GM21360 (cell line): ENCODE measurements at regions not wholly inside any gene's neighbourhood (a gene's known extent, or its start where the extent isn't known, plus 50 kb on each side); places are given as distances from the start of the nearest gene placed in this dataset.
A peak's percentile ranks its signal among the peaks of the same experiment; 100 is the strongest.

ENCODE experiments used
- ATAC-seq: cut with Tn5 transposase; IDR thresholded peaks from one replicate; pipeline ENCODE4 v1.9.1; 2021; ENCODE audit warnings: mild to moderate bottlenecking, moderate library complexity; ENCODE audit not compliant: unreplicated experiment

- ATAC-seq = no peak
Measured at GRCh38 chr2:158049129-158049855, 52.4 kb upstream of the UPP2 start.

GRCh38 chr2:158048327-158048726 is 53.3 kb upstream of the UPP2 start:
- ATAC-seq = no peak

GRCh38 chr2:158047156-158047611 is 54.5 kb upstream of the UPP2 start:
- ATAC-seq = no peak

- no peak for ATAC-seq
Measured at GRCh38 chr2:158046121-158046880, 55.4 kb upstream of the UPP2 start.

- ATAC-seq = no peak
Measured at GRCh38 chr2:158045362-158045761, 56.3 kb upstream of the UPP2 start.

GRCh38 chr2:158043181-158043948 is 58.3 kb upstream of the UPP2 start:
- ATAC-seq = no peak

GRCh38 chr2:158042666-158043065 is 59.0 kb upstream of the UPP2 start:
- no peak for ATAC-seq

- no peak for ATAC-seq
Measured at GRCh38 chr2:158042245-158042644, 59.4 kb upstream of the UPP2 start.

GRCh38 chr2:158041400-158041799 is 60.3 kb upstream of the UPP2 start:
- no peak for ATAC-seq

GRCh38 chr2:158038901-158039300 is 62.8 kb upstream of the UPP2 start:
- no peak for ATAC-seq

GRCh38 chr2:158034198-158034866 is 67.3 kb upstream of the UPP2 start:
- peak; percentile 85 for ATAC-seq

GRCh38 chr2:158031371-158031770 is 70.3 kb upstream of the UPP2 start:
- no peak for ATAC-seq

GRCh38 chr2:158025255-158025996 is 76.2 kb upstream of the UPP2 start:
- no peak for ATAC-seq

GRCh38 chr2:158024288-158024898 is 77.3 kb upstream of the UPP2 start:
- peak; percentile 75 for ATAC-seq

- ATAC-seq = no peak
Measured at GRCh38 chr2:158022888-158023287, 78.8 kb upstream of the UPP2 start.

GRCh38 chr2:158021226-158021625 is 80.5 kb upstream of the UPP2 start:
- ATAC-seq = no peak

GRCh38 chr2:158015428-158016076 is 86.1 kb upstream of the UPP2 start:
- no peak for ATAC-seq

- ATAC-seq = no peak
Measured at GRCh38 chr2:158013891-158014290, 87.8 kb upstream of the UPP2 start.

GRCh38 chr2:158011055-158011771 is 90.5 kb upstream of the UPP2 start:
- no peak for ATAC-seq
